ENCODE measurements at regions not wholly inside any gene's neighbourhood (a gene's known extent, or its start where the extent isn't known, plus 50 kb on each side); places are given as distances from the start of the nearest gene placed in this dataset.

DNA sequence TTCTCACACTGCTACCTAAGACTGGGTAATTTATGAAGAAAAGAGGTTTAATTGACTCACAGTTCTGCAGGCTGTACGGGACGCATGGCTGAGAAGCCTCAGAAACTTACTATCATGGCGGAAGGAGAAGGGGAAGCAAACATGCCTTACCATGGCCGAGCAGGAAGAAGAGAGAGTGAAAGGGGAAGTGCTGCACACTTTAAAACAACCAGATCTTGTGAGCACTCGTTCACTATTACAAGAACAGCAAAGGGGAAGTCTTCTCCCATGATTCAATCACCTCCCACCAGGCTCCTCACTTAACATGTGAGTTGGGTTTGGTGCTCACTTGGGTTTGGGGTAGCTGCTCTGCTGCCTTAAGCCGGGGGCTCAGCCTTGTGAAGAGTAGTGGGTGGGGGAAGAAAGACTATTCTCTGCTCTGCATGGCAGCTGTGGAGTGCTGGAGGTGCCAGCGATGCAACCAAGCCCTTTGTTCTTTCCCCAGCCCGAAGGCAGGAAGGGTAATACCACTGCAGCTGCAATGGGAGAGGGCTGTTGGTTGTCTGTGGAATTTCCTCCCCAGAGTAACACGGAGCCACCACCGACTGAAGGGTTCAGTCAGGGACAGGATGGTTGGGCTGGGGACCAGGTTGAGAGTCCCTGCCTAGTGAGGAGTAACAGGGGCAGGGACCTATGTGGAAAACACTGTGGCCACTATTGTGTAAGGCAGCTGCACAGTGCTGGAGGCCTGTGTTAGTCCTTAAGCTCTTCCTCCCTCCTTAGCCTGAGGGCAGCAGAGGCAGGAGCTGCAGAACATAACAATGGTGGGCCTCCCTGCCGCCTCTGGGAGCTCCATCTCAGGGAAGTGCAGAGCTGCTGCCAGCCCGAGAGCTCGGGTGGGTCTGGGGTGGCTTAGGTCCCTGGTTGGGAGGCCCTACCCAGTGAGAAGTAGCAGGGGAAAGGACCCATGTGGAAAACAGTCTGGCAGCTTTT lies 1262.5 kb downstream of the EFNB2 start:
- no peaks in the 10 kb centered on the region for H3K27me3 ChIP-seq (ENCODE audit: control insufficient read depth, insufficient read depth, low read length)
- ChIA-PET CTCF (interaction anchor here (1.6 kb wide), 1 partner anchor 29 kb away, joined by 4 read pairs; no protein-coding TSS in a partner anchor), POLR2A (no interaction called here)
- TF ChIP-seq, protein P1, sequence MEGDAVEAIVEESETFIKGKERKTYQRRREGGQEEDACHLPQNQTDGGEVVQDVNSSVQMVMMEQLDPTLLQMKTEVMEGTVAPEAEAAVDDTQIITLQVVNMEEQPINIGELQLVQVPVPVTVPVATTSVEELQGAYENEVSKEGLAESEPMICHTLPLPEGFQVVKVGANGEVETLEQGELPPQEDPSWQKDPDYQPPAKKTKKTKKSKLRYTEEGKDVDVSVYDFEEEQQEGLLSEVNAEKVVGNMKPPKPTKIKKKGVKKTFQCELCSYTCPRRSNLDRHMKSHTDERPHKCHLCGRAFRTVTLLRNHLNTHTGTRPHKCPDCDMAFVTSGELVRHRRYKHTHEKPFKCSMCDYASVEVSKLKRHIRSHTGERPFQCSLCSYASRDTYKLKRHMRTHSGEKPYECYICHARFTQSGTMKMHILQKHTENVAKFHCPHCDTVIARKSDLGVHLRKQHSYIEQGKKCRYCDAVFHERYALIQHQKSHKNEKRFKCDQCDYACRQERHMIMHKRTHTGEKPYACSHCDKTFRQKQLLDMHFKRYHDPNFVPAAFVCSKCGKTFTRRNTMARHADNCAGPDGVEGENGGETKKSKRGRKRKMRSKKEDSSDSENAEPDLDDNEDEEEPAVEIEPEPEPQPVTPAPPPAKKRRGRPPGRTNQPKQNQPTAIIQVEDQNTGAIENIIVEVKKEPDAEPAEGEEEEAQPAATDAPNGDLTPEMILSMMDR (IDR thresholded peaks at IDR 0.05; ENCODE audit: insufficient read depth, low read depth, low read length) = no peak
- H3K36me3 ChIP-seq (ENCODE audit: control insufficient read depth, insufficient read depth, low read length) = no peaks in the 10 kb centered on the region
- H3K4me3 ChIP-seq (ENCODE audit: low read depth, low read length) = no peak overlapping the region
- no peak for DNase-seq (ENCODE audit: low read depth)

DNA sequence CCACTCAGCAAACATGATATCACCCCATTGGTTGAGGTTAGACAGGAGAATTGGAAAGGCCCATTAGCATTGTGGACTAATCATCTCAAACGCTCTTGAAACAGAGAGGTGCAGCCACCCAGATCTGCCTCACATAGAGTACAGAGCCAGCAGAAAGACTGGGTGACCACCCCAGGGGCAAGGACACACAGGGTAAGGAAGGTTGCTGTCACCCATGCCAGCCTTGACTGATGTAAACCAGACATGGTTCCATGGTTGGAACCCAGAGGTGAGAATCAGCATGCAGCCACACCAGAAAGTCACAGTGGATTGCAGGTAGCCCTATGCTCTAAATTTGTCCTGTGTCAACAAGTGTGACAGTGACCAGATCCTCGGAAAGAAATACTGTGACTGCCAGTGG lies 1268.8 kb downstream of the EFNB2 start:
- no peaks in the 10 kb centered on the region for H3K36me3 ChIP-seq (ENCODE audit: control insufficient read depth, insufficient read depth, low read length)
- no peaks in the 10 kb centered on the region for H3K27me3 ChIP-seq (ENCODE audit: control insufficient read depth, insufficient read depth, low read length)
- CTCF ChIA-PET = interaction anchor here (0.6 to 1.3 kb wide), 2 partner anchors 13 to 80 kb away, joined by 3 read pairs; no protein-coding TSS in a partner anchor
- POLR2A ChIA-PET = no interaction called here
- H3K4me3 ChIP-seq (ENCODE audit: low read depth, low read length) = no peak overlapping the region
- TF ChIP-seq, protein P1 (IDR thresholded peaks at IDR 0.05; ENCODE audit: insufficient read depth, low read depth, low read length) = no peak
- DNase-seq (ENCODE audit: low read depth) = no peak

DNA sequence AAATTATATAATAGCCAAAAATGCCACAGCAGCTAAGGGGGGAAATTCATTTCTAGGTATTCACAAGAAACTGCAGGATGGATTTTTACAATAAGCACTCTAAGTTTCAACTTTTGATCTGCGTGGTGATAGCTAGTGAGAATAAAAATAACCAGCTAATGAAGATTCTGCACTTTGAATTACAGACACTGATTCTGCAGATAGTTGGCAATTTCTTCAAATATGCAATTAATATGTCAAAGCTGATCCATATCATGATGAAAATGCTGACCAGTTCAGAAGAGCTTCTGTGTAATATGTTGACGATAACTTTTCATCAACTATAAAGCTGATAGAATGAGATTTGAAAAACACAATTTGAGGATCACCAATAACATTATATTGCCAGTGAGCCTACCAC lies 1272.9 kb downstream of the EFNB2 start:
- TF ChIP-seq, protein P1 (IDR thresholded peaks at IDR 0.05; ENCODE audit: insufficient read depth, low read depth, low read length) = no peak
- no peak for DNase-seq (ENCODE audit: low read depth)
- Histone ChIP-seq H3K27me3 (ENCODE audit: control insufficient read depth, insufficient read depth, low read length) (no peaks in the 10 kb centered on the region), H3K4me3 (ENCODE audit: low read depth, low read length) (no peak overlapping the region), H3K36me3 (ENCODE audit: control insufficient read depth, insufficient read depth, low read length) (no peaks in the 10 kb centered on the region)
- ChIA-PET CTCF (no interaction called here), POLR2A (no interaction called here)

DNA sequence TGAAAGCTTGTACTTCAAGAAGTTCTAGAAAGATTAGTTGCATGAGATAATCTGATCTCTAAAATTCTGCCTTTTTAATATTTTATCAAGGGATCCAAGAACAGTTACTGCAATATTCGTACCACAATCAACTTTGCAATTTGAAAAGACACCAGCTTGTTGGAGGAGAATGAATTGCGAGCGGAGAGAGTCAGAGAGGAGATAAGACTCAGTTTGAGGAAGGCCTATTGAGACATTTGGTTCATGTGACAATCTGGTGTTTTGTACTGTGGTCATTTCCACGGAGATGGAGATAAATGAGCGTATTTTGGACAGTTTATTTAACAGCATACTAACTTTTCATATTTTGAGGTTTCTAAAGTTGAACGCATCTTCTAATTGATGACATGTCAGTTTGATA lies 1276.0 kb downstream of the EFNB2 start:
- no peak overlapping the region for H3K4me3 ChIP-seq (ENCODE audit: low read depth, low read length)
- no peaks in the 10 kb centered on the region for H3K36me3 ChIP-seq (ENCODE audit: control insufficient read depth, insufficient read depth, low read length)
- POLR2A ChIA-PET = no interaction called here
- no peak for DNase-seq (ENCODE audit: low read depth)
- TF ChIP-seq, protein P1 (IDR thresholded peaks at IDR 0.05; ENCODE audit: insufficient read depth, low read depth, low read length) = no peak
- no peaks in the 10 kb centered on the region for H3K27me3 ChIP-seq (ENCODE audit: control insufficient read depth, insufficient read depth, low read length)
- CTCF ChIA-PET = interaction anchor here (0.6 kb wide), 1 partner anchor 12 kb away, joined by 3 read pairs; no protein-coding TSS in a partner anchor

DNA sequence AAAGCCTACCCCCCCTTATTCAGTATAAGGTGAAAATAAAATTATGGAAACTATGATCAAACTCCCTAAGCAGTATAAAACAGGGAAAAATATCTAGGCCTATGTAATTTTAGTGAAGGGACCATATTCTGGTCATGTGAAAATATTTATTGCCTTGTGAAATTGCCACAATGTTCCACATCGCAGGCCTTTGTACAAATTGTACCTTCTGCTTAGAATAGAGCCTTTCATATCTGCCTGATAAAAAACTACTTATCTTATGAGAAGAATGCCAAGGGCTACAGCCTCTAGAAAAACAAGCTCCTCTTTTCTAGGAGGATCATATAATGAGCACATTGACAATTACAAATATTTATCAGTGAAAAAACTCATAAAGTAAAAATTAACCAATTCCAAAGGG lies 1280.0 kb downstream of the EFNB2 start:
- POLR2A ChIA-PET = no interaction called here
- no peak overlapping the region for H3K4me3 ChIP-seq (ENCODE audit: low read depth, low read length)
- TF ChIP-seq, protein P1 (IDR thresholded peaks at IDR 0.05; ENCODE audit: insufficient read depth, low read depth, low read length) = no peak
- no peaks in the 10 kb centered on the region for H3K36me3 ChIP-seq (ENCODE audit: control insufficient read depth, insufficient read depth, low read length)
- no peak for DNase-seq (ENCODE audit: low read depth)
- no peaks in the 10 kb centered on the region for H3K27me3 ChIP-seq (ENCODE audit: control insufficient read depth, insufficient read depth, low read length)
- CTCF ChIA-PET = no interaction called here

Measured in BJ (cell line).